CD14-positive monocyte (primary cell): ENCODE measurements at regions not wholly inside any gene's neighbourhood (a gene's known extent, or its start where the extent isn't known, plus 50 kb on each side); places are given as distances from the start of the nearest gene placed in this dataset.

Experiments
- DNase-seq, 3 donors: peaks; one replicate each; pipeline ENCODE4 v3.0.0-alpha.2; 2011 to 2022
- H2AFZ ChIP-seq: 2 replicates; pipeline ENCODE4 v1.6.0; 2012; ENCODE audit warnings: mild to moderate bottlenecking, low read depth, low read length, inconsistent platforms; ENCODE audit not compliant: insufficient read depth, poor library complexity, severe bottlenecking
- H3K27ac ChIP-seq, 2 donors: 1 replicate in 1 of 2; 2 replicates in 1 of 2; pipeline ENCODE4 v1.5.1; 2012 to 2013; ENCODE audit warnings: low read length in 2 of 2, control low read depth in 1 of 2, inconsistent platforms in 1 of 2, low read depth in 1 of 2, mild to moderate bottlenecking in 1 of 2
- H3K27me3 ChIP-seq, 2 donors: one replicate each; pipeline versions ENCODE4 v1.6.0 to v1.6.1; 2011 to 2013; ENCODE audit warnings: low read length in 2 of 2; ENCODE audit not compliant: control insufficient read depth in 2 of 2, insufficient read depth in 2 of 2
- H3K36me3 ChIP-seq, 2 donors: replicated peaks in 1 of 2; 1 replicate in 1 of 2; 2 replicates in 1 of 2; pipeline versions ENCODE4 v1.5.1 to v1.6.1; 2012 to 2013; ENCODE audit warnings: low read length in 2 of 2, control low read depth in 1 of 2, inconsistent platforms in 1 of 2, mild to moderate bottlenecking in 1 of 2; ENCODE audit not compliant: insufficient read depth in 2 of 2, control insufficient read depth in 1 of 2
- H3K4me1 ChIP-seq, 2 donors: 1 replicate in 1 of 2; 2 replicates in 1 of 2; pipeline versions ENCODE4 v1.5.1 to v1.6.1; 2012 to 2013; ENCODE audit warnings: low read length in 2 of 2, control low read depth in 1 of 2, inconsistent platforms in 1 of 2, mild to moderate bottlenecking in 1 of 2, moderate library complexity in 1 of 2; ENCODE audit not compliant: insufficient read depth in 2 of 2, control insufficient read depth in 1 of 2
- H3K4me2 ChIP-seq: replicated peaks from 2 replicates; pipeline ENCODE3; 2012; ENCODE audit warnings: low read length, moderate library complexity, mild to moderate bottlenecking; ENCODE audit not compliant: poor library complexity, severe bottlenecking; ENCODE audit errors: extremely low read depth
- H3K4me3 ChIP-seq, 3 experiments: fragments of 200-600 bp in 1 of 3; sonication (generic) in 1 of 3; replicated peaks in 1 of 3; 1 replicate in 2 of 3; 2 replicates in 1 of 3; pipeline ENCODE4 v1.5.1; 2011 to 2013; ENCODE audit warnings: low read length in 3 of 3, mild to moderate bottlenecking in 3 of 3, control low read depth in 2 of 3, low read depth in 2 of 3, inconsistent platforms in 1 of 3, moderate library complexity in 1 of 3
- H3K79me2 ChIP-seq: 2 replicates; pipeline ENCODE4 v1.6.0; 2012; ENCODE audit warnings: mild to moderate bottlenecking, control low read depth, inconsistent platforms, low read length, moderate library complexity; ENCODE audit not compliant: insufficient read depth
- H3K9ac ChIP-seq: 2 replicates; pipeline ENCODE4 v1.6.0; 2017; ENCODE audit warnings: low read length, mild to moderate bottlenecking; ENCODE audit not compliant: insufficient read depth, poor library complexity, severe bottlenecking
- H3K9me3 ChIP-seq, 2 donors: replicated peaks in 1 of 2; 1 replicate in 1 of 2; 2 replicates in 1 of 2; pipeline versions ENCODE4 v1.5.1 to v1.6.1; 2012 to 2013; ENCODE audit warnings: low read length in 2 of 2, control low read depth in 1 of 2; ENCODE audit not compliant: control insufficient read depth in 1 of 2, insufficient read depth in 1 of 2
- H4K20me1 ChIP-seq: 2 replicates; pipeline ENCODE4 v1.6.0; 2012; ENCODE audit warnings: mild to moderate bottlenecking, low read length, control low read depth, moderate library complexity; ENCODE audit not compliant: insufficient read depth
- H3K27ac Mint-ChIP-seq, 7 donors: one replicate each; pipeline ENCODE4 v1.8.0; 2020; ENCODE audit warnings: mild to moderate bottlenecking in 7 of 7, mixed read lengths in 7 of 7, moderate library complexity in 6 of 7, inconsistent platforms in 2 of 7
- H3K27me3 Mint-ChIP-seq, 3 donors: one replicate each; pipeline ENCODE4 v1.8.0; 2021 to 2022; ENCODE audit warnings: low read depth in 3 of 3, mild to moderate bottlenecking in 3 of 3, mixed read lengths in 3 of 3, moderate library complexity in 3 of 3, inconsistent platforms in 1 of 3
- H3K36me3 Mint-ChIP-seq, 2 donors: one replicate each; pipeline ENCODE4 v1.8.0; 2020; ENCODE audit warnings: mixed read lengths in 2 of 2, inconsistent platforms in 1 of 2, mild to moderate bottlenecking in 1 of 2
- H3K4me1 Mint-ChIP-seq: one replicate; pipeline ENCODE4 v1.8.0; 2020; ENCODE audit warnings: mild to moderate bottlenecking, mixed read lengths
- H3K4me3 Mint-ChIP-seq, 2 donors: one replicate each; pipeline ENCODE4 v1.8.0; 2020; ENCODE audit warnings: mild to moderate bottlenecking in 2 of 2, mixed read lengths in 2 of 2, moderate library complexity in 1 of 2
- H3K9me3 Mint-ChIP-seq, 7 donors: one replicate each; pipeline ENCODE4 v1.8.0; 2020 to 2022; ENCODE audit warnings: mixed read lengths in 7 of 7, mild to moderate bottlenecking in 6 of 7, moderate library complexity in 6 of 7, inconsistent platforms in 2 of 7
- CTCF ChIP-seq: fragments of 200-600 bp; IDR thresholded peaks from one replicate; pipeline ENCODE4 v1.8.0; 2022; ENCODE audit warnings: antibody characterized with exemption, mild to moderate bottlenecking
- WGBS: methylation state at CpG from one replicate; pipeline ENCODE4 v1.1.5; 2013; ENCODE audit warnings: missing lambda C conversion rate; ENCODE audit not compliant: insufficient coverage; 5-methylcytosine and 5-hydroxymethylcytosine counted together
- intact Hi-C, 2 donors: fragments of 100-400 bp; cut with micrococcal nuclease; formaldehyde crosslinking; loops; one replicate each; pipeline versions ENCODE4 v1.15.0 to v1.15.1; 2023

- Mint-ChIP-seq H3K27ac (peak overlapping the region in 4 of 7 donors; percentile 7 to 63 (median 38)), H3K36me3 (no peaks in the 10 kb centered on the region), H3K27me3 (peaks cover 0 to 3% (median 2%) of the 10 kb centered on the region in 3 donors), H3K4me3 (peak overlapping the region in 1 of 2 donors; percentile 77), H3K4me1 (no peaks in the 10 kb centered on the region), H3K9me3 (peaks cover 0 to 13% (median 8%) of the 10 kb centered on the region in 7 donors)
- Histone ChIP-seq H3K4me1 (no peaks in the 10 kb centered on the region), H3K79me2 (no peaks in the 10 kb centered on the region), H3K27ac (no peak overlapping the region), H3K4me3 (no peak overlapping the region), H2AFZ (no peak overlapping the region), H3K9me3 (peaks cover 0 to 10% of the 10 kb centered on the region in 2 donors), H3K9ac (no peak overlapping the region), H3K4me2 (no peak overlapping the region), H4K20me1 (no peaks in the 10 kb centered on the region), H3K27me3 (no peaks in the 10 kb centered on the region), H3K36me3 (no peaks in the 10 kb centered on the region)
- DNase-seq = peak in 1 of 3 donors; percentile 25
- intact Hi-C loops = no loop called here
- WGBS = 76% methylated on average over 3 of the region's 8 CpGs
- TF ChIP-seq CTCF = no peak
These were observed 574.7 kb downstream of the TBC1D22A start for GRCh38 chr22:47337161-47337621.

DNA sequence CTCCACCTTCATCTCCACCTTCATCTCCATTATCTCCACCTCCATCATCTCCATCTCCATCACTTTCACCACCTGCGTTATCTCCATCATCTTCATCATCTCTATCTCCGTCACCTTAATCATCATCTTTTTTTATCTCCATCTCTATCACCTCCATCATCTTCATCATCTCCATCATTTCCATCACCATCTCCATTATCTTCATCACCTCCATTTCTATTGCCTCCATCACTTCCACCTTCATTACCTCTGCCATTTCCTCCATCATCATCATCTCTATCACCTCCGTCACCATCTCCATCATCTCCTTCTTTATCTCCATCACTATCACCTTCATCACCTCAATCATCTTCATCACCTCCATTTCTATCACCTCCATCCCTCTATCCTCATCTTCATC is 573.5 kb downstream of the TBC1D22A start:
- peak; percentile 13 for TF ChIP-seq CTCF
- Mint-ChIP-seq H3K27ac (no peak overlapping the region), H3K9me3 (peaks cover 0 to 19% (median 8%) of the 10 kb centered on the region in 7 donors), H3K4me3 (no peak overlapping the region), H3K27me3 (peaks cover 0 to 6% (median 3%) of the 10 kb centered on the region in 3 donors), H3K4me1 (no peaks in the 10 kb centered on the region), H3K36me3 (no peaks in the 10 kb centered on the region)
- no peak overlapping the region for H3K27ac ChIP-seq
- no peaks in the 10 kb centered on the region for H3K4me1 ChIP-seq
- no peaks in the 10 kb centered on the region for H4K20me1 ChIP-seq
- WGBS = 96% methylated on average over 3 of the region's 3 CpGs
- no peaks in the 10 kb centered on the region for H3K36me3 ChIP-seq
- H3K27me3 ChIP-seq = no peaks in the 10 kb centered on the region
- no peak overlapping the region for H3K4me3 ChIP-seq
- H2AFZ ChIP-seq = no peak overlapping the region
- no peak overlapping the region for H3K4me2 ChIP-seq
- intact Hi-C loops = no loop called here
- H3K9me3 ChIP-seq = peaks cover 0 to 10% of the 10 kb centered on the region in 2 donors
- H3K9ac ChIP-seq = no peak overlapping the region
- H3K79me2 ChIP-seq = no peaks in the 10 kb centered on the region
- no peak for DNase-seq
